ENCODE measurements at regions not wholly inside any gene's neighbourhood (a gene's known extent, or its start where the extent isn't known, plus 50 kb on each side); places are given as distances from the start of the nearest gene placed in this dataset.

- TF ChIP-seq TEAD4 (IDR thresholded peaks at IDR 0.05) (no peak), EP300 (IDR thresholded peaks at IDR 0.05; ENCODE audit: borderline replicate concordance) (no peak), RAD21 (IDR thresholded peaks at IDR 0.05; ENCODE audit: low read depth) (no peak), TAF1 (IDR thresholded peaks at IDR 0.05; ENCODE audit: low read depth) (no peak)
These were observed 113.6 kb downstream of the KDR start for GRCh38 chr4:55011761-55012160.

Data from Ishikawa (cell line).